ENCODE measurements at regions not wholly inside any gene's neighbourhood (a gene's known extent, or its start where the extent isn't known, plus 50 kb on each side); places are given as distances from the start of the nearest gene placed in this dataset.

DNA sequence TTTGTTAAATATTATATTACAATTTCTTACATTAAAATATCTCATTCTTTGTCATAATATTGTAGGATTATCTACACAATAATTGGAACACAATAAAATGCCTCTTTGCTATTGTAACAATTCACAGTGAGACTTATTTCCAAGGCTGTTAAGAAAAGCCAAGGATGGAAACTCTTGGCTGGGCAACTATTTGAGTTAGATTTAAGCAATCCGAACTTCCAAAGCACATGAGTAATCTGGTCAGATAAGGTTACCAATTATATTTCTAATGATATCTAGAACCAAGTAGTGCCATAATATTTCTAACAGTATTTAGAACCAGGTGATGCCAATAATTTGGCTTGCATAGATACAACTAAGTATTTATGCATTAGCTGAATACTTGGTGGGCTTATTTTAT, 154.7 kb upstream of the KCNK2 start:
- CTCF ChIA-PET, result interaction anchor here (0.6 kb wide), 1 partner anchor 109 kb away, joined by 25 read pairs; no protein-coding TSS in a partner anchor
- no peak for TF ChIP-seq EZH2phosphoT487 (IDR thresholded peaks at IDR 0.05; ENCODE audit: borderline replicate concordance, low read length)
- TF ChIP-seq EZH2 (IDR thresholded peaks at IDR 0.05; ENCODE audit: low read length, unreplicated experiment), result no peak
- TF ChIP-seq, protein P1, sequence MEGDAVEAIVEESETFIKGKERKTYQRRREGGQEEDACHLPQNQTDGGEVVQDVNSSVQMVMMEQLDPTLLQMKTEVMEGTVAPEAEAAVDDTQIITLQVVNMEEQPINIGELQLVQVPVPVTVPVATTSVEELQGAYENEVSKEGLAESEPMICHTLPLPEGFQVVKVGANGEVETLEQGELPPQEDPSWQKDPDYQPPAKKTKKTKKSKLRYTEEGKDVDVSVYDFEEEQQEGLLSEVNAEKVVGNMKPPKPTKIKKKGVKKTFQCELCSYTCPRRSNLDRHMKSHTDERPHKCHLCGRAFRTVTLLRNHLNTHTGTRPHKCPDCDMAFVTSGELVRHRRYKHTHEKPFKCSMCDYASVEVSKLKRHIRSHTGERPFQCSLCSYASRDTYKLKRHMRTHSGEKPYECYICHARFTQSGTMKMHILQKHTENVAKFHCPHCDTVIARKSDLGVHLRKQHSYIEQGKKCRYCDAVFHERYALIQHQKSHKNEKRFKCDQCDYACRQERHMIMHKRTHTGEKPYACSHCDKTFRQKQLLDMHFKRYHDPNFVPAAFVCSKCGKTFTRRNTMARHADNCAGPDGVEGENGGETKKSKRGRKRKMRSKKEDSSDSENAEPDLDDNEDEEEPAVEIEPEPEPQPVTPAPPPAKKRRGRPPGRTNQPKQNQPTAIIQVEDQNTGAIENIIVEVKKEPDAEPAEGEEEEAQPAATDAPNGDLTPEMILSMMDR (conservative IDR thresholded peaks at IDR 0.05; ENCODE audit: low read depth, low read length), result no peak
- POLR2A ChIA-PET (ENCODE audit: unreplicated experiment), result no interaction called here

DNA sequence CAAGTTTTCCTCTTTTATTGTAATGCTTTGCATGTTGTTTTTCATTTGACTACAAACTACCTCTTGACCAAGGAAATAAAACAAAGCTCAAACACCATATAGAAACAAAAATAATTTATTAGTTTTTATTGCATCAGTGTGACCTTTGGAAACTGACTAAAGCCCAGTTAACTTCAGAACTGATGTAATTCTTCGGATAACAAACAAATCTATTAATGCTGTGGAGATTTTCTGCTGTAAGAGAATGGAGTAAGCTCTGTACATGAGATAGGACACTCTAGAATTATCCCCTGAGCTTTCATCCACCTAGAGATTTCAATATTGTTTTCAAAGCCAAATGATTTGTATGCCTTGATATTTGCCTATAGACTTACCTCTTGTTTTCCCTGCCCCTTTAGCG, 154.0 kb upstream of the KCNK2 start:
- intact Hi-C loops (cut with micrococcal nuclease), result no loop called here

More for the DNA sequence above, 154.7 kb upstream of the KCNK2 start:
- Histone ChIP-seq H3K4me1 (ENCODE audit: insufficient read depth, low read length) (no peaks in the 10 kb centered on the region), H3K27ac (ENCODE audit: low read length) (no peak overlapping the region), H3K4me3 (ENCODE audit: low read length) (no peak overlapping the region), H3K4me2 (ENCODE audit: low read length) (no peak overlapping the region), H3K9ac (ENCODE audit: low read length) (no peak overlapping the region), H4K20me1 (ENCODE audit: low read length) (no peaks in the 10 kb centered on the region), H3K27me3 (ENCODE audit: low read length) (no peaks in the 10 kb centered on the region), H3F3A (ENCODE audit: low read length, unreplicated experiment) (no peaks in the 10 kb centered on the region), H3K9me2 (replicated peaks; ENCODE audit: low read length) (no peaks in the 10 kb centered on the region), H3K79me2 (ENCODE audit: low read length) (no peaks in the 10 kb centered on the region), H2AFZ (ENCODE audit: low read length) (no peak overlapping the region), H3K36me3 (ENCODE audit: low read depth, low read length) (no peaks in the 10 kb centered on the region), H3K9me3 (ENCODE audit: low read length) (no peaks in the 10 kb centered on the region)
- BruUV-seq (replicated peaks), result no TSS peak
- intact Hi-C loops (cut with micrococcal nuclease), result no loop called here
- DNase-seq (no peak), ATAC-seq (no peak)

DNA sequence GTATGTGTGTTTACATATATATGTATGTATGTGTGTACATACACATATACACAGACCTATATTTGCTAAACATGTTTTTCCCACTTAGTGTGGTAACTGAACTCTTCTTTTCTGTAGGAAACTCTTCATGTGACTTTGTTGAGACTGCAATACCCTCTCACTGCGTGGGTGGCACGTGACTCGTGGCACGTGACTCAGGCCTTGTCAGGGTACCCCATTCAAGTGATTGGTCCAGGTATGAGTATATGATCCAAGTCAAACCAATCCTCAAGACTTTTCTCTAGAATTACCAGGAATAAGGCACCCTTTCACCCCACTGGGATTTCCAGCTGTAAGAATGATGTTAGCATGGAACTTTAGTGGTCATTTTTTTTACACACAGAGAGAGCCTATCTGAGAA, 149.2 kb upstream of the KCNK2 start:
- ChIA-PET CTCF (no interaction called here), POLR2A (ENCODE audit: unreplicated experiment) (no interaction called here)
- Histone ChIP-seq H4K20me1 (ENCODE audit: low read length) (no peaks in the 10 kb centered on the region), H3K36me3 (ENCODE audit: low read depth, low read length) (no peaks in the 10 kb centered on the region), H3K27me3 (ENCODE audit: low read length) (no peaks in the 10 kb centered on the region), H3K27ac (ENCODE audit: low read length) (no peak overlapping the region), H3K4me1 (ENCODE audit: insufficient read depth, low read length) (no peaks in the 10 kb centered on the region), H3K9me2 (replicated peaks; ENCODE audit: low read length) (no peaks in the 10 kb centered on the region), H2AFZ (ENCODE audit: low read length) (no peak overlapping the region), H3K9me3 (ENCODE audit: low read length) (no peaks in the 10 kb centered on the region), H3K4me2 (ENCODE audit: low read length) (no peak overlapping the region), H3K4me3 (ENCODE audit: low read length) (no peak overlapping the region), H3K79me2 (ENCODE audit: low read length) (no peaks in the 10 kb centered on the region), H3K9ac (ENCODE audit: low read length) (no peak overlapping the region), H3F3A (ENCODE audit: low read length, unreplicated experiment) (no peaks in the 10 kb centered on the region)
- no TSS peak for BruUV-seq (replicated peaks)
- TF ChIP-seq, protein P1 (conservative IDR thresholded peaks at IDR 0.05; ENCODE audit: low read depth, low read length), result no peak
- TF ChIP-seq EZH2 (IDR thresholded peaks at IDR 0.05; ENCODE audit: low read length, unreplicated experiment) (no peak), EZH2phosphoT487 (IDR thresholded peaks at IDR 0.05; ENCODE audit: borderline replicate concordance, low read length) (no peak)
- intact Hi-C loops (cut with micrococcal nuclease), result no loop called here
- no peak for DNase-seq
- ATAC-seq, result no peak

More for the DNA sequence above, 154.0 kb upstream of the KCNK2 start:
- H3K27me3 ChIP-seq (ENCODE audit: low read length), result no peaks in the 10 kb centered on the region
- ATAC-seq (no peak), DNase-seq (no peak)
- no peak overlapping the region for H2AFZ ChIP-seq (ENCODE audit: low read length)
- no peaks in the 10 kb centered on the region for H4K20me1 ChIP-seq (ENCODE audit: low read length)
- no peaks in the 10 kb centered on the region for H3K79me2 ChIP-seq (ENCODE audit: low read length)
- no peak overlapping the region for H3K27ac ChIP-seq (ENCODE audit: low read length)
- TF ChIP-seq EZH2 (IDR thresholded peaks at IDR 0.05; ENCODE audit: low read length, unreplicated experiment) (no peak), EZH2phosphoT487 (IDR thresholded peaks at IDR 0.05; ENCODE audit: borderline replicate concordance, low read length) (no peak)
- TF ChIP-seq, protein P1 (conservative IDR thresholded peaks at IDR 0.05; ENCODE audit: low read depth, low read length), result no peak
- no TSS peak for BruUV-seq (replicated peaks)
- H3K36me3 ChIP-seq (ENCODE audit: low read depth, low read length), result no peaks in the 10 kb centered on the region
- H3K9me2 ChIP-seq (replicated peaks; ENCODE audit: low read length), result no peaks in the 10 kb centered on the region
- POLR2A ChIA-PET (ENCODE audit: unreplicated experiment), result no interaction called here
- H3K9me3 ChIP-seq (ENCODE audit: low read length), result no peaks in the 10 kb centered on the region
- H3K9ac ChIP-seq (ENCODE audit: low read length), result no peak overlapping the region
- H3K4me3 ChIP-seq (ENCODE audit: low read length), result no peak overlapping the region
- no peaks in the 10 kb centered on the region for H3F3A ChIP-seq (ENCODE audit: low read length, unreplicated experiment)
- no peak overlapping the region for H3K4me2 ChIP-seq (ENCODE audit: low read length)
- CTCF ChIA-PET, result no interaction called here
- no peaks in the 10 kb centered on the region for H3K4me1 ChIP-seq (ENCODE audit: insufficient read depth, low read length)
